HG03521 (cell line): ENCODE measurements at regions not wholly inside any gene's neighbourhood (a gene's known extent, or its start where the extent isn't known, plus 50 kb on each side); places are given as distances from the start of the nearest gene placed in this dataset.

ENCODE experiments used
- ATAC-seq: cut with Tn5 transposase; IDR thresholded peaks from one replicate; pipeline ENCODE4 v1.9.1; 2021; ENCODE audit warnings: mild to moderate bottlenecking, moderate library complexity; ENCODE audit not compliant: unreplicated experiment

DNA sequence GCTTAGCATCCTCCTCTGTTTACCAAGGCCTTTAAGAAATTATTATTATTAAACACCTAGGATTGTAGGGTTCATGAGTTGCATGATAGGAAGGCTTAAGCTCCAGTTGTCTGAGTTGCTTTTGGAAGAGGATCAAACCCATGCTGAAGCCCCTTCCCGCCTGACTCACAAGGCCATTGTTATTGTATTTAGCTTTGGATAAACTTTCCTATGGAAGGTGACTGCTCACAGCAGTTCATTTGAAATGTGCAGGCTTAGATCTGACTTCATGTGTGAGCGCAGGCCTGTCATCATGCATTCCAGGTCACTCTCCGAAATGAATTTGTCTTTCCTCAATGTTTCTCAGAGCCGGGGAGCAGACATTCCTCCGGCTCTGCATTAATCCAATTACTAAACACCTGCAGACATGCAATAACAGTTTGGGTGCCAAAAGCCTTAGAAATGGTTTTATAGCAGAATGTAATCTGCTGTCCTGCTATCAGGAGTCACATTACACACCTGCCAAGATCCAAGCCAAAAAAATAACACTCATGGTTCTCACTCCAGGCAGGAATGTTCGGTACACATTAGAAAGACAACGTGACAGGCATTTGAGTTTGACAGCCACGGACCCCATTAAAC lies 119.9 kb downstream of the OSR1 start:
- ATAC-seq, result no peak

DNA sequence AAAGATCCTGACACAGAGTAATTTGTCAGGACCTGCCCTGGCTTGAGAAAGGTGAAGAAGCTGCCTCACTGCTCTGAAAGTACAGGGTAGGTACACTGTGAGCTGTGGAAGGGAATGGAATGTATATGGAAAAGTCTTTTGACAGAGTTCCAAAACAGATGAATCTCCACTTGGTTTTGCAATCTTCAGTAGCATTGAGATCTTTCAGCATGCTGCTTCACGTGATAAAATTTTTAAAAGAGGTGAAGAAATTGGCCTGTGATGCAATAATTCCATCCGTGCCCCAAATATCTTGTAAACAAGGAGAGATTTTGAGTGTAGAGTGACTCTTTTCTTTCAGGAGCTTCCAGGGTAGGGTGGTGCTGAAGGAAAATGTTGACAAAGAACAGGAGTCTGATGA lies 123.1 kb downstream of the OSR1 start:
- no peak for ATAC-seq

DNA sequence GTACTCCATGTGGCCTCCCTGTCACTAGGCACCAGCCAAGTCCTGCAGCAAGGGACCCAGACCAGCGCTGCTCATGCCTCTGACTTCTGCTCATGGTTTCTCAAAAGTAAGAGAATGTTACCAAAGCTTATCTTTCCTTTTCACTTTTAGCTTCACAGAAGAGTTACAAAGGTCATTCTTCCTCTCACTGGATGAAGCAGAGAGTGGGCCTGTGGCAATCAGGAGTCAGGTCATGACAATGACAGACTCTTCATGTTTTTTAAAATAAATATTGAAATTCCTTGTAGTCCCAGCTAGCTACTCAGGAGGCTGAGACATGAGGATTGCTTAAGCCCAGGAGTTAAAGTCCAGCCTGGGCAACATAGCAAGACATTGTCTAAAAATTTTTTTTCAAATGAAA lies 126.1 kb downstream of the OSR1 start:
- ATAC-seq, result no peak

DNA sequence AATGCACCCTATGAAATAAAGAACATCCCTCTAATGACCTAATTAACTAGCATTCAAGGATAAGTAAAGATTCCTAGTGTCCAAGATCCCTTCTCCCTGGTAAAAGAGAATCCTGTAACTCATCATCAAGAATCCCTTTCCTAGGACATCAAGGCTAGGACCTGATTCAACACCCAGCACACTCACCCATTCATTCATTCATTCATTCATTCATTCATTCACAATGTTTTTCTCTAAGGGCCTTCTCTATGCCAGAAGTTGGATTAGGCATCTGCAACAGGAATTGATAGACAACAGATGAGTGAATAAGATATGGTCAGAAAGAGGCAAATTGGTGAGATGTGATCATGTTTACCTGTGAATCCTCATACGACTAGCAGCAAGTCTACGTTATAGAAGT lies 126.8 kb downstream of the OSR1 start:
- no peak for ATAC-seq

DNA sequence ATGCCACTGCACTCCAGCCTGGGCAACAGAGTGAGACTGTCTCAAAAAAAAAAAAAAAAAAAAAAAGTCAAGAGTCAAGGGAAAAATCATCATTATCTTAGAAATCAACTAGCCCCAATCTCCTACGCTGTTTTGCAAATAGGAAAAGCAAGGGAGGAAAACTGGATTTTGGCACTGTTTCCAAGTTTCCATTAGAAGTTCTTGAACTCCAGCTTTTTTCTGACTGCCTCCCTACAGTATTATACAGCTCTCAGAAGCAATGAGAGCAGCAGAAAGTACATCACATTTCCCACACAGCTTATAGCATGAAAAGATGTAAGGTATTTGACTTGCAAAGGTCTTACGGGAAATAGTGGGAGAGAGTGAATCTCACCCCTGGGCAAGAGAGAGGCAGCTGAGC lies 127.8 kb downstream of the OSR1 start:
- no peak for ATAC-seq

DNA sequence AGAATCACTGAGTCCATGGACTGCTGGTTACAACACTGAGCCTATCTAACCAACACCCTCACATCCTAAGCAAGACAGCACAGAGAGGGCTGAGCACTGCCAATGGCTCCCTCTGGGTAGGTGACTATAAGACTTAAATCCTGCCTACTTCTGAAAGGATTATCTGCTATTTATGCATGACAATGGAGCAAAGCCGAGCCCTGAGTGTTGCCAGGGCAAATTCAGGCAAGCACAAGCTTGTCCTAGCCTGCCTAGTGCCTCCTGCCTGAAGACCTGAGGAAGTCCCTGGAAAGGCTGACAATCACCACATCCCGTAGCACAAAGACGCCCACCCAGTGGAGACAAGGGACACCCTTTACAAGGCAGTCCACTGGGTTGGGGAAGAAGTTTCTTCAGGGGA lies 129.7 kb downstream of the OSR1 start:
- no peak for ATAC-seq

DNA sequence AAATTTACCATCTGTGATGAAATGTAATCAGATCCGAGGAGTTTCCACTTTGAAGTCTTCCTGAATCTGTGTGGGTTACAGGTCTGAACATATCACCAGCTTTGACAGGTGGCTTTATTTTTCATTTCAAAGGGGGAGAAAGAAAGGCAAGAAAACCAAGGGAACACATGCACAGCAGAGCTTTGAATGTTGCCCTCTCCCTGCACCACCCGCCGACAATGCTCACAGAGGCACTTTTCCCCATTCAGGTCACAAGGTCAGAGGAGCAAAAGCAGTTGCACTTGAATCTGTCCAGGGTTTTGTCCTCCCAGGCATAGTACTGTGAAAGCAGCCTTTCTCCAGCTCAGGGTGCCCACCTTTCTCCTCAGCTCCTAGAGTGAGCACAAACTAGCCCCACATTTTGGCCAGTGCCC lies 130.2 kb downstream of the OSR1 start:
- ATAC-seq, result no peak

DNA sequence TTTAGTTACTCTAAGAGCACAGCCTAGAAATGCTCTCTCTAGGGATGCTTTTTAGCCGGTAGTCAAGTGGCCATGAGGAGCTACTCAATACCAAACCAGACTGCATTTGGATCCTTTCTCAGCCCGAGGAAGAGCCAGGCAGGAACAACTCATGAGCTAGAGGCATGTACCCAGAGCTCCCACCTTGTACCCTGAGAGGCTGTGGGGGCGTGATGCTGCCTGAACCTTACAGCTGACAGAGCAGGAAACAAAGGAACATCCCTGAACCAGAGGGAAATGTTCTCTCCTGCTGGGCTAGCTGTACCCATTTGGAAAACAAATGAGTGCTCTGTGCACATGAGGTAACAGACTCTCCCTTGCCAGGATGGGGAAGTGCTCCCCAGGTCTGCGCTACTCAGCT lies 131.6 kb downstream of the OSR1 start:
- ATAC-seq, result no peak

DNA sequence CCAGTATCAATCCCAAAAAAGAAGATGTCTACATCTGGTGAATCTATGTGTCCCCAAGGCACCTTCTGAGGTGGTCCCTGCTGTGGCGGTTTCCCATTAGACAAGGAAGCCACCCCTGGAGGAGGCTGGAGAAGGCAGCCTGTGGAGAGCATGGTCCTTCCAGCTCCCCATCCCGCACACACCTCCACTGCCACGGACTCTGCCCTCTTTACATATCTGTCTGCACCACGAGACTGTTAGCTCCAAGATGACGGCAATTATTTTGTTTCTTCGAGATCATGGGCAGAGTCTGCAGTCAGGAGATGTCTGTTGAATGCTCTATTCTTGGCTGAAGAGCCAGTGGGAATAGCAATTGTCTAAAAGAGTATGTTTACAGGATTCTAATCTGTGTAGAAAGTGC lies 132.0 kb downstream of the OSR1 start:
- ATAC-seq, result no peak

DNA sequence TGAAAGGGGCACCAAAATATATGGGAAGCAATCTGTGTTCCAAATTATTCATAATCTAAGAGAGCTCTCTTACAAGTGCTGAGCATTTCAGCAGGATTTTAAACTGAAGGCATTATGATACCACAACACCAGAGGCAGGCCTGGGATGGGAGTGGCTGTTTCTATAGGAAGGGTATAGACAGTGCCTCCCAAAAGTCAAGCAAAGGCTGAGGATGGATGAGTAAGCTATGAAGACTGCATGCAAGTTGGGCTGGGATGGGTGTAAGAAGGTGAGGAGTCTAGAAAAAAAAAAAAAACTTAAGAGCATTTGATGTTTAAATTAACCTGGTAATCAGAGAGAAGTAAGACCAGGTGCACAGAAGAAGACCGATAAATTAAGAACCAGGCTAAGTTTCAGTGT lies 132.5 kb downstream of the OSR1 start:
- no peak for ATAC-seq

DNA sequence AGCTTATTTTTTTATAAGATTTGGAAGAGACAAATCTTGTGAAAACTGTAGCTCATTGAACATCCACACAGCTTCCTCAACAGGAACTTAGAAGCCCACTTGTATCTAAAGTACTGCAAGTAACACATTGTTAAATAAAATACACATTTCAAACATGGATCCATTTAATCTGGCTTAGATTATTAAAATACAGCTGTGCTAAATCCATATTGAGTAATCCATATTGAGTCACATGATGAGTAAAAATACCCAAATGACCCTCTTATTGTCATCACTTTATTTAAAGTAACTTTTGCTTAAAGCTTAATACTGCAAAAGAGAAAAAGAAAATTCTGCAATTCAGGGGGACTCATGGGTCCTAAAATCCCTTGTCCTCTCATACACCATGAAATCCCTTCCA lies 133.3 kb downstream of the OSR1 start:
- ATAC-seq, result no peak

DNA sequence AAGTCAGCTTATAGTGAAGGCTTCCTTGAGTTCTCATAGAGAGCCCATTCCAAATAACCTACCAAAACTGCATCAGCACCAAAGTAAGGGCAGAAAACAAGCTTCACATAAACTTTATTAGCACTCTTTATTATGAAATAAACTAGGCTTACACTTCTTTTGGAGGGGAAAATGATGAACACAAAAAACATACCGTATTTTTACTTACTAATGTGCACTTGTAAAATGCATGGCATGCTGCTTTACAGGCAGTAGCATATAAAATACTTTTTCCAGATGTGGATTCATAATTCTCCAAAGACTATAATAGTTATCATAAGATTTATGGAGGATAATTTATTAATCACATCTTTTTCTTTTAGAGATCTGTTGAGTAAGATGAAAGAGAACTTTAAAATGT lies 133.9 kb downstream of the OSR1 start:
- no peak for ATAC-seq

DNA sequence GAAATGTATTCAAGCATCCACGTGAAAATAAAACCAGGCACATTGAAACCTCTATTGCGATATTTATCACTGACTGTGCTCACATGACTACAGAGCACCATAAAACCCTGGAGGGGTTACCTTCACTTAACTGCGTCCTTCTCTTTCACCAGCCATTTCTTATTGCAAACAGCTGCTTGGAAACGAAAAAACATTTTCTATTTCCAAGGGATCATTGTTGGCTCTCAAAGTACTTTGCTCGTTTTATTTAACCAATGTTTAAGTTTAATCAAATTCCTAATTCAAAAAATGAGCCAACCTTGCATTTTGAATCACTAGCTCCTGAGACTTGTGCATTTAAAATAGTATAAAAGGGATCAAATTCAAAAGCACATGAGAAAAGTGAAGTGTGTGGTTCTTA lies 134.4 kb downstream of the OSR1 start:
- no peak for ATAC-seq

DNA sequence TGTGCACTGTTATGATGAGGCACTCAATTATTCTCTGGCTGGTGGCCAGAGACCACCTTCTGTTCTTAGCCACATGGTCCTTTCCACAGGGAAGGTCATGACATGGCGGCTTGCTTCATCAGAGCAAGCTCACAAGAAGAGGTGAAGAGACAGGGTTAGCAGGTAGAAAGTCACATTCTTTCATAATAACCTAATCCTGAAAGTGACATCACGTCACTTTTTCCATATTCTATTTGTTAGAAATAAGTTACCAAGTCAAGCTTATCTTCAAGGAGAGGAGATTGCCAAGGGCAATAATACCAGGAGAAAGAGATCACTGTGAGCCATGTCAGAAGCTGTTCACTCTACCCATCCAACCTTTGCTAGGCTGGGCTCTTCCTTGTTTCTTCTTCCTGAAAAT lies 139.4 kb downstream of the OSR1 start:
- ATAC-seq, result no peak

DNA sequence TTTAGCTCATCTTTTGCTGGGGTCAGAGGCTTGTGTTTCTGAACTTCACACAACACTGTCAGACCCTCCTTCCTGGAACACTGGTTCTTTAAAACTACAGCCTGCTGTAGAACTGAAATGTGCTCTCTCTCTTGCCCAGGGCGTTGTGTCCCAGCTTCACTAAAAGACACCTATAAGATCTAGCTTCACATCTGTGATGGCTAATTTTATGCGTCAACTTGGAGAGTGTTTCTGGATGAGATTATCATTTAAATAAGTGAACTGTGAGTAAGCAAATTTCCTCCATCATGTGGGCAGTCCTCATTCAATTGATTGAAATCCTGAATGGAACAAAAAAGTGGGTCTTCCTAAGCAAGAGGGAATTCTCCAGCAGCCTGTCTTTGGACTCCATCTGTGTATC lies 140.3 kb downstream of the OSR1 start:
- no peak for ATAC-seq

DNA sequence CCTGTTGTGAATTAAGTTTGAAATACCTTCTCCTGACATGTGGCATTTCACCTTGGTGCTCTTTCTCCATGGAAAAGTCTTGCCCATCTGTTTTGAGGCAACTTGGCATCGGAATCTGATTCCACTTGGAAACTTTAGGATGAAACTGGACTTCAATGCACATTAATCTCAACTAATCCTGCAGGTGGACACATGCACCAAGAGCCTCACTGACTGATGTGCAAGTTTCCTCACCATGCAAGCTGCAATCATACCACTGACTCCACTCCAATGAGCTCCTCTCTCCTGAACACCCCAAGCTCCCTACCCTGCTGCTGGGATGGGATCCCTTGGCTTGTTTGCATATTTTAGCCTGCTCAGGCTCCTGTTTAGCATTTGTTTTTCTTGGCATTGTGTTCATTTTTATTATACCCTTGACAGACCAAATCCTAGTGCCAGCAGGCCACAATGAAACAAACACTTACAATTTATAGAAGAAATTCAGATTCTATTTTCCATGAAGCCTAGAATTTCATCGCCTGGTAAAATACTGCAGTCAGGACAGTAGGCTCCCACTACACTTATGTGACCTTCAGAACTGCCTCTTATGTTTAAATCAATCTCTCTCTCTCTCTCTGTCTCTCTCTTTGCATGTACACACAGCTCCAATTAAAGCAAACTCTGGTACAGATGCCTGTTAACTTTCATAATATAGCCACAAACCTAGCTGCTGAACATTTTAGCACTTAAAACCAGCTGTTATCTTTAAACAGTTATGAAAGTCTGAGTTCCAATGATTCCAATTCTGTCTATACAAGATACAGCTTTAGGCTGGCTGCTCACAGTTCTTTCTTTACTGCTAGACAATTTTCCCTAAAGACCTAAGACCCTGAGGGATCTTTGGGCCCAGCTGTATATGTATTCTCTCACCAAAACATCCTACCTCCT lies 141.5 kb downstream of the OSR1 start:
- ATAC-seq, result no peak

DNA sequence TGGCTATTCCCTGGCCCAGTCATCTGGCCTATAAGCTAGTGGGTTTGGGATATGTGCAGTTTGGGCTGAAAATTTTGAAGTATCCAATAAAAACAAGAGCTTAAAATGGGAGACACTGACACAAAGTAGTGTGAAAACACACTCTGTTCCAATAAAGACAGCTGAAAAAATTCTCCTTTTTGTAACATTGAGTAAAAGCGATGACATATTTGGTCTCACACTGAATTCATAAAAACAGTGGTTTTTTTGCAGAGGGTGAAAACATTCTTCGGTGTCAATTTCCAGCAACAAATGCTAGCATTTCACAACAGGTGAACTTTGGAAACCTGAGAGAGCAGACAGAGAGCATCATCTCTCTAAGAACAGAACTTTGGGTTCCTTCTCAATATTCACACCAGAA lies 142.2 kb downstream of the OSR1 start:
- no peak for ATAC-seq

DNA sequence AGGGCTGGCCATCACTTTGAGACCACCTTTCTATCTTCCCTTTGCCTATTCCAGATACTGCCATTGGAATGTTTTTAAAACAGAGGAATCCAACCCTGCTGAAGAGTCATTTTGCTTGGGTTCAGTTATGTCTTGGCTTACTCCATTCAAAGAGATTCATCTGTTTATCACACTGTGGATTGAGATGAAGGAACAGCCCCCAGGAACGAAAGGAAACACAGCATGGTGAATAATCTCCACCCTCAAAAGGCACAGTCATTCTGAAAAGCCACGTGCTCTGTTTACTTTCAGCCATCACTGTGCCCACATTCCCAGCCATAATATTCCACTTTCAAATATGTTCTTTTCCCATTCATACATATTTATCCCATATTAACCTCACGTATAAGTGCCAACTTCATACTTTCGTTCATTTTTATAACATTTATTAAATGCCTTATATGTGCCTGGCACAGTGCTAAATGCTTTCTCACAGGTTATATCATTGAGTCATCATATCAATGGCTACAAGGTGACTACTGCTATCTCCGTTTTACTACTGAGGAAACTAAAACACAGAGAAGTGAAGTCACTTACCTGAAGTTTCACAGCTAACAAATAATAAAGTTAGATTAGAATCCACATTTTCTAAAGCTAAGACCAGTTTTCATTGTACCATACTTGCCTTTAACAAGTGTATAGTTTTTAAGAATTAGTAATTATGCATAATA lies 143.6 kb downstream of the OSR1 start:
- no peak for ATAC-seq

DNA sequence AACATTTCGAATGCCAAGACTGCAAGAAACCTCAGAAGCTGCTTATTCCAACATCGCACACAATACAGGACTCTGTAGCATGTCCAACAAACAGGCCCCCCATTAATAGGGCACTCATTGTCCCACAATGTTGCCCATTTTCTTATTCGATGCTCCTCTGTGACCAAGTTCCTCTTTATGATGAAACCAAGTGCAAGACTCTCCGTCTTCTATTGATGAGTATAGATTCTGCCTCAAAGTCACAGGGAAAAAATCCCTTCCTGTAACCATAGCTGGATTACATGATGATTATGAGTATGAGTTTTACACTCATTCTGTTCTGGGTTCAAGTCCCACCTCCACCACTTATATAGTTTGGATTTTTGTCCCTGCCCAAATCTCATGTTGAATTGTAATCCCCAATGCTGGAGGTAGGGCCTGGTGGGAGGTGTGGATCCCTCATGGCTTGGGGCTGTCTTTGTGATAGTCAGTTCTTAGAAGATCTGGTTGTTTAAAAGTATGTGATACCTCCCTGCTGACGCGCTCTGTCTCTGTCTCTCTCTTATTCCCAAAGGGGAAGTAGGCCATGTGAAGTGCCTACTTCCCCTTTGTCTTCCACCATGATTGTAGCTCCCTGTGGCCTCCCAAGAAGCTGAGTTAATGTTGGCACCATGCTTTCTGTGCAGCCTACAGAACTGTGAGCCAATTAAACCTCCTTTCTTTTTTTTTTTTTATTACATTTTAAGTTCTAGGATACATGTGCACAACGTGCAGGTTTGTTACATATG lies 148.7 kb downstream of the OSR1 start:
- ATAC-seq, result no peak

DNA sequence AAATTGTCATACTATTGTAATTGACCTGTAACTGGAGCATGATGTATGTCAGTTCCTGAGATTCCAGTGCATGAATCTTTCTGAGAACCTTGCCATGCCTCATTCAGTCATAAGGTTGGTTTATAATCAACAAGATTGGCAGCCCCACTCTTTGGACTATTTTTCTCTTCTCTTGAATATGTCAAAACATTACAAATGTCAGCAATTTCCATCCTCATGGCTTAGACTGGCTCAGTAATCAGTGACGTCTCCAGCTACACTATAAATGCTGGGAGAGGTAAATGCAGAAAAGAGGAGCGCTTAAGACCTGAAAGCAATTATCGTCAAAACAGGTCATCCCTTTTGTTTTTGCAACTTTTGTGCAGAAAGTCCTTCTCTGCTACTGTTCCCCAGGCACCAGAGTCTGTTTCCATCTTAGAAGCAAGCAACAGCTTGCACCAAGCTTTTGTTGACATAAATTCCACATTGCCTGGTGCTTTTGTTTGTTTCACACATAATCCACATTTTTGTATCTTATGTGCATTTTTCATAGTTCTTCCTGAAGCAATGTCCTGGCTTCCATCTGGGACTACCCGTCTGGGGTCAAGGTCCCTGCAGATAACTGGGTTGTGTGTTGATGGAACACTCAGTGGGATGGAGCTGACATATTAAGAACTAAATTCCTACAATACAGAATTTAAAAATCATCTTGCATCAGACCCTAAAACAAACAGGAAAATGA lies 149.8 kb downstream of the OSR1 start:
- no peak for ATAC-seq

DNA sequence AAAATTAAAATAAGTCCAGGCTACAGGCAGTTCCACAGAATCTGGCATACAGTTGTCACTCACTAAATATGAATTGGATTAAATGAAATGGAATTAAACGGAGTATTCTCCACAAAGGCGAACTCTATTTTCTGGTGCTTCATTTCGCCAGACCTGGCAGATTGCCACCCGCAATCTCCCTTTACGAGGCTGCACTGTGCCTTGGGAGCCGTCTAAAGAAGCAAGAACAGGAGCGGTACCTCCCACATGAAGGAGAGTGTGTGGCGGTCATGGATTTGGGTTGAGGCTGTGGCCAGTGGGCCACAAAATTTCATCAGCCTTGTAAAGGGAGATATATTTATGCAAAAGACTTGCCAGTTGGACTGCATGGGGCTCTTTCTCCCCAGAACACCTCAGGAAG lies 151.0 kb downstream of the OSR1 start:
- ATAC-seq, result no peak
